HG03558 (cell line): ENCODE measurements at regions not wholly inside any gene's neighbourhood (a gene's known extent, or its start where the extent isn't known, plus 50 kb on each side); places are given as distances from the start of the nearest gene placed in this dataset.
"Not testable (repeated sequence)": the region's sequence is repeated elsewhere in the genome, so short reads cannot be mapped to it uniquely, and the experiment has no call there.

Experiments
- ATAC-seq: cut with Tn5 transposase; IDR thresholded peaks from one replicate; pipeline ENCODE4 v1.9.1; 2021; ENCODE audit warnings: moderate number of reproducible peaks; ENCODE audit not compliant: unreplicated experiment; ENCODE audit errors: extremely low read depth

- ATAC-seq, result no peak
Observed at GRCh38 chr11:60592601-60593000, 77.4 kb downstream of the MS4A13 start.

DNA sequence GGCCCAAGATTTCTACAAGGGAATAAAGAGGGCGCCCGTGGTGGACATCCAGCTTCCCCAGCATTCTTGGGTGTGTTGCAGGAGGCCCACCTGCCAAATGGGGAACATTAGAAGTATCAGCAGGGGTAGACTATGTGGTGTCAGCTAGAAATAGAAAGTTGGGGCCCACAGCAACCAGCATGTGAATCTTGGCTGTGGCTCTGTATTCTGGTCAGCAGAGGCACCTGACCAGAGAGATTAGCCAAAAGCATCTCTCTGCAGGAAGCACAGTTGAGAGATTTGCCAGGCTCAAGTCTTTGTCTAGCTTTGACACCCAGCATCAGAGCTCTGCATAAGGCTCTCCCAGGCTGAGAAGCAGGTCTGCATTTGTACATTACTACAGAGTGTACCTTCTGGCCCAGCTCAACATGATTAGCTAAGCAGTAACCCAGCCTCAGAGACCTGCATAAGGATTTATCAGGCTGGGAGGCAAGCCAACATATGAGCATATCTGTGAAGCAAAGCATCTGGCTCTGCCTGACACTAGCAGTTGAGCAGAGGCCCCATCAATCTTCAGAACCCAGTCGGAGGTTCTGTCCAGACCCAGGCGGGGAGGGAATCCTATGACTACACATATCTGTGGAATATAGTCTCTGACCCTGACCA is 79.9 kb downstream of the MS4A13 start:
- no peak for ATAC-seq

DNA sequence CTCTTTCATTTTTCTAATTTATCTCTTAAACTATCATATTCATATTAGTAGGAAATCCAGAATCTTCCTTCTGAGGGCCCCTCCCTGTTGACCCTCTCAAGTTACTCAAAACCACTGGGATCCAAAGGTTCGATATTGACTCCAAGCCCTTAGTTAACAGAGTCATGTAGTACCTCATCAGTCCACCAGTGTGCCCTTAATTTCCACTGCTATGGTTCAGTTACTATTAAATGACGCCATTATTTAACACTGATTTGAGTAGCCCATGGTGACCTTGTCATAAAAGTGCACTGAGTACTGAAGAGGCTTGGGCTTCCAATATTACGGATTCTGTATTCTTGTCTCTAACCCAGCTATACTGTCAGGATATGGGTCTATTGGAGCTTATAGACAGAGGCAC is 91.9 kb upstream of the MS4A8 start:
- no peak for ATAC-seq

DNA sequence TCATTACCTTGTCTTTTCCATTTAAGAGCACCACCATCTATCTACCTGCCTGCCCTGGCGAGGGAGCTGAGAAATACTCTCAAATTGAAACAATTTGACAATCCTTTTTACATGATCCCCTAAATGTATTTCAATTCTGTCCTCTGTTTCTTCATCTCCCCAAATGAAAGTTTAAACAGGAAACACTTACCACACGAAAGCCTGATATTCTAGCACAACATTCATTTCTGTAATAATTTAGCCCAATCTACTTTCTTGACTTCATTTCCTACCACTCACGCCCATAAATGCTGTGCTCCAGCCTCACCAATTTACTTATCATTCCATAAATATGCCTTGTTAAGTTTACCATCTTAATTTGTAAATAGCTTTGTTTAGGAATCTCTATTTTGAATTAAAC is 89.8 kb upstream of the MS4A8 start:
- ATAC-seq, result no peak

GRCh38 chr11:60610702-60611101 is 88.7 kb upstream of the MS4A8 start:
- ATAC-seq, result no peak

DNA sequence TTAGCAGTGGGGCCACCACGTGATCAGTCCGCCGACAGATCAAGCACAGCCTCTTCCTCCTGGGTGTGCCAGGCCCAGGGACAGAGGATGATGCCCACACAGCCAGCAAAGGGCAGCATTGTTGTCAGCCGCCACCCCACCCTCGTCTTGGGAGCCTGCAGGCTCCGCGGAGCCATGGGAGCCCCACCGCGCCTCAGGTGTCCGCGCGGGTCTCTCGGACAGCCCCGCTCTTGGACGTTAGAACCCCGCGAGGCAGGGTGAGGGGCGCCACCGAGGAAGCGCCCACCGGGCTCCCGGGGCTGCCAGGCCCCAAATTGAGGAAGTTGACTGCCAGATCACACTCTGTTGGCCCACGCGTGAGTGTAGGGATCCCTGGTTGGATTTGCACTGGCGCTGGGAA is 83.9 kb upstream of the MS4A8 start:
- no peak for ATAC-seq

- not testable (repeated sequence) for ATAC-seq
Observed at GRCh38 chr11:60621940-60622339, 77.5 kb upstream of the MS4A8 start.

GRCh38 chr11:60622776-60623175 is 76.6 kb upstream of the MS4A8 start:
- not testable (repeated sequence) for ATAC-seq

DNA sequence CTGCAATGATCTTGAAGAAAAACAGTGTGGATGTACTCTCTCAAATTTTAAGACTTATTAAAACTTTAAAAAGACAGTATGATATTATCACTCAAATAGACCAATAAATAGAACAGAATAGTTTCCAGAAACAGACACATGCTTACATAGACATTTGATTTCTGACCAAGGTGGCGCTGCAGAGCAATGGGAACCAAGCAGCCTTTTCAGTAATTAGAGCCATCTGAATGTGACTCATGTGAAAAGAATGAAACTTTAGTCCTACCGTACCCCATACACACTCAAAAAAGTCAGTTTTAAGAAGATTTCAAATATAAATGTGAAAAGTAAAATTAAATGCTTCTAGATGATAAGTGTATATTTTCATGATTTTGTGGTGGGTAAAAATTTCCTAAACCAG is 74.2 kb upstream of the MS4A8 start:
- no peak for ATAC-seq

DNA sequence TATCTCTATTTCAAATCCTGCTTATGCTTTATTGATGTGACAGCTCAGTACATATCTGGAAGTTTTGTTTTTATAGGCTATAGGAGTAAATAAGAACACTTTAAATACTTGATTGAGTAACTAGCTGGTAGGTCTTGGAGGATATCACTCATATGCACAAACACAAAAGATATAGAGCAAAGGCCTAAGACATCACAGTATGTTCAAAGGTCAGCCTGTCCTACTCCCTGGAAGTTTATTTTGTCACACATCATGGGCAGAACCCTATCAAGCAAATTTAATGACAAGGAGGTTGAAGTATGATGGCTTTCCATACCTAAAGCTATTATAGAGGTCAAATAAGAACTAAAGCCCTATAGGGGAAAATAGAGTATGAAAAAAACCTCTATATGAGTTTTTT is 70.0 kb upstream of the MS4A8 start:
- no peak for ATAC-seq

- ATAC-seq, result no peak
Observed at GRCh38 chr11:60631944-60632343, 67.5 kb upstream of the MS4A8 start.

DNA sequence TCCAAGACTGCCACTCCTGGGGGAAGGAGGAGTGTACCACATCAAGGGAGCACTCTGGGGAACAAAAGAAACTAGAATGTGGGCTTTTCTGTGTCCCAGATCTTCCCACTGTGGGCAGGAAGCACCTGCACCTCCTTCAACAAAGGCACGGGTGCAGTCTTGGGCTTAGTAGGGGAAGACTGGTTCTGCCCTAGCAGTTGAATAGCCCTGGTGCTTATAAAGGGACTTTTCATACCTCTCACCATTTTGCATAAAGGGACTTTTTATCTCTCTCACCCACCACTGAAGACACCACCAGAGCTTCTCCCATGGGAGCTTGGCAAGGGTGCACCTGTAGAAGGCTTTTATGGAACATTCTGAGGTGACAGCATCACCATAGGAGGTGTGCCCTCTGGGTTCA is 65.8 kb upstream of the MS4A8 start:
- ATAC-seq, result peak; percentile 48

- ATAC-seq, result peak; percentile 21
Observed at GRCh38 chr11:60634126-60634525, 65.3 kb upstream of the MS4A8 start.

- no peak for ATAC-seq
Observed at GRCh38 chr11:60641940-60642339, 57.5 kb upstream of the MS4A8 start.

GRCh38 chr11:60647087-60647486 is 52.3 kb upstream of the MS4A8 start:
- no peak for ATAC-seq
